Activated naive CD8-positive, alpha-beta T cell treated with anti-CD3 and anti-CD28 coated beads for 36 hours (primary cell): ENCODE measurements at regions not wholly inside any gene's neighbourhood (a gene's known extent, or its start where the extent isn't known, plus 50 kb on each side); places are given as distances from the start of the nearest gene placed in this dataset.
"Not testable (repeated sequence)": the region's sequence is repeated elsewhere in the genome, so short reads cannot be mapped to it uniquely, and the experiment has no call there.

Source experiments
- DNase-seq: peaks from one replicate; pipeline ENCODE4 v3.0.0; 2021
- H3K27ac Mint-ChIP-seq: one replicate; pipeline ENCODE4 v1.8.0; 2022; ENCODE audit warnings: mild to moderate bottlenecking, moderate library complexity, mixed read lengths
- H3K27me3 Mint-ChIP-seq: one replicate; pipeline ENCODE4 v1.8.0; 2022; ENCODE audit warnings: mild to moderate bottlenecking, mixed read lengths
- H3K36me3 Mint-ChIP-seq: one replicate; pipeline ENCODE4 v1.8.0; 2021; ENCODE audit warnings: mild to moderate bottlenecking, mixed read lengths
- H3K4me1 Mint-ChIP-seq: one replicate; pipeline ENCODE4 v1.8.0; 2021; ENCODE audit warnings: mixed read lengths
- H3K4me3 Mint-ChIP-seq: one replicate; pipeline ENCODE4 v1.8.0; 2022; ENCODE audit warnings: mild to moderate bottlenecking, moderate library complexity, mixed read lengths
- H3K9me3 Mint-ChIP-seq: one replicate; pipeline ENCODE4 v1.8.0; 2022; ENCODE audit warnings: mixed read lengths

GRCh38 chr3:6281662-6282061 lies 579.3 kb upstream of the GRM7 start:
- H3K27me3 Mint-ChIP-seq = no peaks in the 10 kb centered on the region
- H3K4me1 Mint-ChIP-seq = no peaks in the 10 kb centered on the region
- no peak overlapping the region for H3K27ac Mint-ChIP-seq
- no peak overlapping the region for H3K4me3 Mint-ChIP-seq
- H3K9me3 Mint-ChIP-seq = peaks cover 2% of the 10 kb centered on the region
- DNase-seq = no peak
- no peaks in the 10 kb centered on the region for H3K36me3 Mint-ChIP-seq

DNA sequence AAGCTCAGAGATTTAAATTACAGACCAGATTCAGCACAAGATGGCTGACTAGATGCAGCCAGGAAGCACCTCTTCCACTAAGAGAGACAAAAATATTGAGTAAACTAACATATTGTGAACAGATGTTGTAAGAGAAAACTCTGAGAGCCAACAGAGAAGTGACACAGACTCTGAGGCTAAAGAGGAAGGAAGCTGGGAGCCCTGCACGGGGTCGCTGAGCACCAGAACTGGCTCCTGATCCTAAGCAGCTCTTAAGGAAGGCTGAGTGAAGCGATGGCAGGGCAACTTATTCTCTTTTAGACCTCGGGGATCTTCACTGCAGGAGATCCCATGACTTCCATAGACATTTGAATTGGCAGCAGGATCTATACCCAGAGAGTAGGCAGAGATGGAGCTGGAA lies 578.0 kb upstream of the GRM7 start:
- no peak overlapping the region for H3K27ac Mint-ChIP-seq

GRCh38 chr3:6287088-6287875 lies 573.6 kb upstream of the GRM7 start:
- peaks cover 1% of the 10 kb centered on the region for H3K9me3 Mint-ChIP-seq
- H3K36me3 Mint-ChIP-seq = no peaks in the 10 kb centered on the region
- no peak overlapping the region for H3K4me3 Mint-ChIP-seq
- no peaks in the 10 kb centered on the region for H3K27me3 Mint-ChIP-seq
- no peaks in the 10 kb centered on the region for H3K4me1 Mint-ChIP-seq
- DNase-seq = no peak
- H3K27ac Mint-ChIP-seq = no peak overlapping the region

More for the DNA sequence above, 578.0 kb upstream of the GRM7 start:
- Mint-ChIP-seq H3K4me3 (no peak overlapping the region), H3K27me3 (no peaks in the 10 kb centered on the region), H3K9me3 (peaks cover 2% of the 10 kb centered on the region), H3K36me3 (no peaks in the 10 kb centered on the region), H3K4me1 (no peaks in the 10 kb centered on the region)
- no peak for DNase-seq

DNA sequence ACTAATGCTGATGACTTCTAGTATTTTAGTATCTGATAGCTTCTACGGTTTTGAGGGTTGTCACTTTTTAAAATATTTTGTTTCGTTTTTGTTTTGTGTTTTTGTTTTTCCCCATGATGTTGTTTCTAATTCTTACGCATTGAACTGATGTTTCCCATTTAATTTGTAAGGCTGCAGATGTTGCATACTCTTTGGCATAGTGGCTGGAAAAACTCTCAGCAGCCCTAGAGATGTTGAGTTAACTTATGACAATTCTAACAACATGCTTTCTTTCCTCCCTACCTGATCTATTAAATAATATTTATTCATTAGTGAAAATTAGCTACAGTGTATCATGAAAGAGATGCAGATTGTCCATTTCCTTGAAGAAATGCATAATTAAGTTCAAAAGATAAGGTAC lies 559.3 kb upstream of the GRM7 start:
- H3K4me3 Mint-ChIP-seq = no peak overlapping the region
- no peak for DNase-seq
- H3K27ac Mint-ChIP-seq = no peak overlapping the region
- H3K9me3 Mint-ChIP-seq = peaks cover 17% of the 10 kb centered on the region
- H3K4me1 Mint-ChIP-seq = no peaks in the 10 kb centered on the region
- no peaks in the 10 kb centered on the region for H3K36me3 Mint-ChIP-seq
- no peaks in the 10 kb centered on the region for H3K27me3 Mint-ChIP-seq

- Mint-ChIP-seq H3K4me3 (no peak overlapping the region), H3K27ac (no peak overlapping the region), H3K4me1 (no peaks in the 10 kb centered on the region), H3K9me3 (no peaks in the 10 kb centered on the region), H3K27me3 (no peaks in the 10 kb centered on the region), H3K36me3 (no peaks in the 10 kb centered on the region)
- DNase-seq = no peak
Observed at GRCh38 chr3:6315906-6316305, 545.0 kb upstream of the GRM7 start.

DNA sequence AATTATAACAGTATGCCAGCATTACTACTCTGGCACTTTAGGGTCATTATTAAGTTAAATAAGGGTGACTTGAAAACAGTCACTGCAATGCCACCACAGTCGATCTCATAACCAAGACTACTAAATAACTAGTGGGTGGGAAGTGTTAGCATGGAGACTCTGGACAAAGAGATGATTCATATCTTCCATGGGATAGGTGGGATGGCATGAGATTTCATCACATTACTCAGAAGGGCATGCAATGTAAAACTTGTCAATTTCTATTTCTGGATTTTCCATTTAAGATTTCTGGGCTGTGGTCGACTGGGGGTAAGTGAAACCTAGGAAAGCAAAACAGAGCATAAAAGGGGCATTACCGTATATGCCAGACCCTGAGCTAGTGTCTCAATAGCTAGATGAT lies 538.9 kb upstream of the GRM7 start:
- DNase-seq = no peak
- Mint-ChIP-seq H3K4me3 (no peak overlapping the region), H3K9me3 (no peaks in the 10 kb centered on the region), H3K27me3 (no peaks in the 10 kb centered on the region), H3K27ac (no peak overlapping the region), H3K4me1 (no peaks in the 10 kb centered on the region), H3K36me3 (no peaks in the 10 kb centered on the region)

DNA sequence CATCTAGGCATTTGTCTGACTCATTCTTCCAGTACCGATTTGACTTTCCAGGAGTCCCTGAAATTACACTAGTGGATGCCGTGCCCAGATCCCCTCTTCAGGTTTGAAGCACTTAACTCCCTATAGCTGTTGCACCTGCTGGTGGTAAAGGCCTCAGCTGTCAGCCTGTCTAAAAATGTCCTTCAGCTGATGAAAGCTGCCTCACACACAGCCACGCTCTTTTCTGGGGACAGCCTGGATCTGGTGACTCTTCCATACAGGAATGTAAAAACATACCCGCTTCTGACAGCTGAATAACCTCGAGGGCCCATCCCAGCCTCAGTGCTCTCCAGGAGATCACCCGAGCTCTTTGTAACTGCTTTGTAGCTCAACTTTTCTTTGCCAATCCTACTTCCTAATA lies 534.1 kb upstream of the GRM7 start:
- no peak overlapping the region for H3K27ac Mint-ChIP-seq
- H3K36me3 Mint-ChIP-seq = no peaks in the 10 kb centered on the region
- no peaks in the 10 kb centered on the region for H3K4me1 Mint-ChIP-seq
- H3K9me3 Mint-ChIP-seq = peaks cover 1% of the 10 kb centered on the region
- no peaks in the 10 kb centered on the region for H3K27me3 Mint-ChIP-seq
- DNase-seq = no peak
- H3K4me3 Mint-ChIP-seq = no peak overlapping the region

- not testable (repeated sequence) for H3K9me3 Mint-ChIP-seq, H3K36me3 Mint-ChIP-seq, H3K27ac Mint-ChIP-seq, H3K4me1 Mint-ChIP-seq, DNase-seq, H3K27me3 Mint-ChIP-seq, H3K4me3 Mint-ChIP-seq
Observed at GRCh38 chr3:6340980-6341325, 520.0 kb upstream of the GRM7 start.

DNA sequence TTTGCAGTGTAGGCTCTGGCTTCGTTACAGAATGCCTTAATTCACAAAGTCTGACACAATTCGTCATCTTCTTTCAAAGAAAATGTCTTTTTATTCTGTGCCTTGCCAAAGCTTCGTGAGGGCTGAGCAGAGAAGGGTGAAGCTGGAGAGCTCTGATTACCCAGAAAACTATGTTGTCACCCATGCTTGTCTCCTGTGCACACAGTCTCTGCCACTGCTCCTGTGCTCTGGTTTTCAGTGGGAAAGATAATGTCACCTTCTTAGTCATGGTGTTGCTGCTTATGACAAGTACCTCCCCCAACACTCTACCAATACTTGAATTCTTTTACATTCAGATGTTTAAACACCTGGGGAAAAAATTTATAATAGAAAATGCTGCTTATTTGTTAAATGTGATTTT lies 509.2 kb upstream of the GRM7 start:
- Mint-ChIP-seq H3K9me3 (no peaks in the 10 kb centered on the region), H3K4me1 (no peaks in the 10 kb centered on the region), H3K27ac (no peak overlapping the region), H3K36me3 (no peaks in the 10 kb centered on the region), H3K4me3 (no peak overlapping the region), H3K27me3 (no peaks in the 10 kb centered on the region)
- no peak for DNase-seq

DNA sequence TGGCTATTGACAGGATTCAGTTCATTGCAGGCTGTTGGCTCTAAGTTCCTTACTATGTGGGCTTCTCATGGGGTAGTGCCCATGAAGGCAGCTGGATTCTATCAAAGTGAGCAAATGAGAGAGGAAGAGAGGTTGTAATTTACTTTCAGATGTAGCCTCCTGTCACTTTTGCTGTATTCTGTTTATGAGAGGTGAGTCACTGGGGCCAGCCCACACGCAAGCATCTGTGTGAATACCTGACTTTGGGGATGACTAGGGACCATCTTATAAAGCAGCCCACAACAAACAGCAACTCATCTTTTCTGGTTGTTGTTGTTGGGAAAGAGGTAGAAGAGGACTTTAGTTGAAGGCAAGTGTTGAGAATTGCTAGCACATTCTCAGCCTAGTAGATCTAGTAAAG lies 506.3 kb upstream of the GRM7 start:
- Mint-ChIP-seq H3K36me3 (no peaks in the 10 kb centered on the region), H3K27me3 (no peaks in the 10 kb centered on the region), H3K27ac (no peak overlapping the region), H3K4me1 (no peaks in the 10 kb centered on the region), H3K9me3 (no peaks in the 10 kb centered on the region), H3K4me3 (no peak overlapping the region)
- DNase-seq = no peak

GRCh38 chr3:6362406-6362805 lies 498.5 kb upstream of the GRM7 start:
- H3K27me3 Mint-ChIP-seq = no peaks in the 10 kb centered on the region
- peaks cover 4% of the 10 kb centered on the region for H3K9me3 Mint-ChIP-seq
- H3K27ac Mint-ChIP-seq = no peak overlapping the region
- no peaks in the 10 kb centered on the region for H3K4me1 Mint-ChIP-seq
- no peaks in the 10 kb centered on the region for H3K36me3 Mint-ChIP-seq
- DNase-seq = no peak
- H3K4me3 Mint-ChIP-seq = no peak overlapping the region

DNA sequence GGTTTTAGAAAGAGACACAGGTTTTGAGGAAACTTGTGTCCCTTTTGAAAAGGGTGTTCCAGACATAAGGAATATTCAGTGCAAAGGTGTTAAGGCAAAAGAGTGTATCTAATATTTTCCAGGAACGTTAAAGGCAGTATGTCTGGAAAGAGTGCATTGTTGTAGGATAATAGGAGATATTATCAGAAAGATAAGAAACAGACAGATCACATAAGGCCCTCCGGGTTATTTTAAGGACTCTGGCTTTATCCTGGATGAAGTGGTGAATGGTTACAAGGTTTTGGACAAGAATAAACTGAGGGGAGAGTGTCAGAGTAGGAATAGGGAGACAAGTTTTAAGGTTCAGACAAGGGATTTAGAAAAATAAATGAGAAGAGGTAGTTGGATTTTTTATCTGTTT lies 493.7 kb upstream of the GRM7 start:
- no peak overlapping the region for H3K27ac Mint-ChIP-seq
- DNase-seq = no peak
- no peaks in the 10 kb centered on the region for H3K27me3 Mint-ChIP-seq
- H3K36me3 Mint-ChIP-seq = no peaks in the 10 kb centered on the region
- H3K4me3 Mint-ChIP-seq = no peak overlapping the region
- peaks cover 5% of the 10 kb centered on the region for H3K9me3 Mint-ChIP-seq
- no peaks in the 10 kb centered on the region for H3K4me1 Mint-ChIP-seq

- no peak for DNase-seq
- Mint-ChIP-seq H3K4me1 (no peaks in the 10 kb centered on the region), H3K9me3 (no peaks in the 10 kb centered on the region), H3K27ac (no peak overlapping the region), H3K36me3 (no peaks in the 10 kb centered on the region), H3K4me3 (no peak overlapping the region), H3K27me3 (no peaks in the 10 kb centered on the region)
Observed at GRCh38 chr3:6392123-6392522, 468.8 kb upstream of the GRM7 start.

- no peak for DNase-seq
- Mint-ChIP-seq H3K27ac (no peak overlapping the region), H3K36me3 (no peaks in the 10 kb centered on the region), H3K4me1 (no peaks in the 10 kb centered on the region), H3K27me3 (no peaks in the 10 kb centered on the region), H3K9me3 (no peaks in the 10 kb centered on the region), H3K4me3 (no peak overlapping the region)
Observed at GRCh38 chr3:6394944-6395343, 466.0 kb upstream of the GRM7 start.

- H3K9me3 Mint-ChIP-seq = no peaks in the 10 kb centered on the region
- DNase-seq = no peak
- no peaks in the 10 kb centered on the region for H3K27me3 Mint-ChIP-seq
- no peak overlapping the region for H3K4me3 Mint-ChIP-seq
- no peaks in the 10 kb centered on the region for H3K36me3 Mint-ChIP-seq
- H3K27ac Mint-ChIP-seq = no peak overlapping the region
- H3K4me1 Mint-ChIP-seq = no peaks in the 10 kb centered on the region
Observed at GRCh38 chr3:6396631-6397030, 464.3 kb upstream of the GRM7 start.

GRCh38 chr3:6402666-6403065 lies 458.2 kb upstream of the GRM7 start:
- H3K27ac Mint-ChIP-seq, DNase-seq, H3K9me3 Mint-ChIP-seq, H3K27me3 Mint-ChIP-seq, H3K4me3 Mint-ChIP-seq, H3K36me3 Mint-ChIP-seq, H3K4me1 Mint-ChIP-seq: not testable (repeated sequence)

DNA sequence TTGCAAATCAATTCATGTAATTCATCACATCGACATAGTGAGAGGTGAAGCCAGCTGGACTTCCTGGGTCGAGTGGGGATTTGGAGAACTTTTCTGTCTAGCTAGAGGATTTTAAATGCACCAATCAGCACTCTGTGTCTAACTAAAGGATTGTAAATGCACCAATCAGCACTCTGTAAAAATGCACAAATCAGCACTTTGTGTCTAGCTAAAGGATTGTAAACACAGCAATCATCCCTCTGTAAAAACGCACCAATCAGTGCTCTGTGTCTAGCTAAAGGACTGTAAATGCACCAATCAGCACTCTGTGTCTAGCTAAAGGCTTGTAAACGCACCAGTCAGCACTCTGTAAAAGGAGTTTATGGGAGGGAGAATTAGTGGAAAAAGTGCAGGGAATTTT lies 454.0 kb upstream of the GRM7 start:
- not testable (repeated sequence) for H3K9me3 Mint-ChIP-seq, H3K4me1 Mint-ChIP-seq, H3K27ac Mint-ChIP-seq, DNase-seq, H3K36me3 Mint-ChIP-seq, H3K4me3 Mint-ChIP-seq, H3K27me3 Mint-ChIP-seq
